GM23338 (cell line): ENCODE measurements at regions not wholly inside any gene's neighbourhood (a gene's known extent, or its start where the extent isn't known, plus 50 kb on each side); places are given as distances from the start of the nearest gene placed in this dataset.

Experiments
- CREB1 ChIP-seq: fragments of 250-450 bp; sonication (Bioruptor Pico); IDR thresholded peaks from 2 replicates; pipeline ENCODE4 v1.5.0; 2020; ENCODE audit warnings: low read depth, mild to moderate bottlenecking, moderate library complexity
- EZH2 ChIP-seq: fragments of 200-600 bp; sonication (generic); IDR thresholded peaks from one replicate; pipeline ENCODE4 v1.8.0; 2017; ENCODE audit warnings: antibody characterized with exemption, mild to moderate bottlenecking, low read depth; ENCODE audit not compliant: unreplicated experiment
- EZH2phosphoT487 ChIP-seq: fragments of 200-600 bp; sonication (generic); IDR thresholded peaks from one replicate; pipeline ENCODE4 v1.8.1; 2018; ENCODE audit warnings: antibody characterized with exemption; ENCODE audit not compliant: unreplicated experiment
- POLR2AphosphoS5 ChIP-seq: IDR thresholded peaks from 2 replicates; pipeline ENCODE4 v1.6.1; 2016; ENCODE audit warnings: antibody characterized with exemption, low read depth
- TF ChIP-seq, protein P1 (sequence below), 2 experiments: fragments of 200-600 bp in 1 of 2; sonication (generic) in 1 of 2; conservative IDR thresholded peaks; 2 replicates each; pipeline versions ENCODE4 v1.5.1 to v1.6.1; 2016 to 2017; ENCODE audit warnings: antibody characterized with exemption in 2 of 2, low read depth in 2 of 2, mild to moderate bottlenecking in 2 of 2, moderate library complexity in 1 of 2
- TF ChIP-seq, protein P2 (sequence below): IDR thresholded peaks from one replicate; pipeline ENCODE4 v1.6.1; 2018; ENCODE audit warnings: antibody characterized with exemption; ENCODE audit not compliant: unreplicated experiment
- TF ChIP-seq, protein P3 (sequence below): IDR thresholded peaks from 2 replicates; pipeline ENCODE4 v1.6.1; 2016; ENCODE audit warnings: antibody characterized with exemption

DNA sequence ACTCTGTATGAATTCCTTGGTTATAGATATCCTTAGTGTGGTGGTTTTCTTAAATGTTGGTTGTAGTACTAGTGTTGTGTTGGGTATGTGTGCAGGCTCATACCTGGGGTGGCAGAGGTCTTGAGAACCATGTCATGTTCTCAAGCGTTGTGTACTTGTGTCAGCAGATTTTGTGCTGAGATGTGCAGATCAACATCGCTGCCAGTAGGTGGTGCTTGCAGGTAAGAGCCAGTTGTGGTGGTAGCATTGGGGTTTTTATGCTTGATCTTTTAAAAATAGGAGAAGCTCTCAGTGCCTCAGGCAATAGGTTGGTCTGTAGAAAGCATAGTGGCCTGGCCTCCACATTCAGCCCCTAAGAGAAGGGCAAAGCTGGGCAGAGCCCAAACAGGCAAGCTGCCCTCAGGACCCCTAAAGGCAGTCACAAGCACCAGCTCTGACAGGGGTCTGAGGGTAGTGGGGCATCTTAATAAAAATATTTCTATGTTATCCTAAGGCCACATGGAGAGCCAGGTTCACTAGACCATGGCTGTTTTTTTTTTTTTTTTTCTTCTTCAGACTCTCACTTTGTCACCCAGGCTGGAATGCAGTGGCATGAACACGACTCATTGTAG is 164.0 kb downstream of the IL20RB start:
- TF ChIP-seq, protein P1, sequence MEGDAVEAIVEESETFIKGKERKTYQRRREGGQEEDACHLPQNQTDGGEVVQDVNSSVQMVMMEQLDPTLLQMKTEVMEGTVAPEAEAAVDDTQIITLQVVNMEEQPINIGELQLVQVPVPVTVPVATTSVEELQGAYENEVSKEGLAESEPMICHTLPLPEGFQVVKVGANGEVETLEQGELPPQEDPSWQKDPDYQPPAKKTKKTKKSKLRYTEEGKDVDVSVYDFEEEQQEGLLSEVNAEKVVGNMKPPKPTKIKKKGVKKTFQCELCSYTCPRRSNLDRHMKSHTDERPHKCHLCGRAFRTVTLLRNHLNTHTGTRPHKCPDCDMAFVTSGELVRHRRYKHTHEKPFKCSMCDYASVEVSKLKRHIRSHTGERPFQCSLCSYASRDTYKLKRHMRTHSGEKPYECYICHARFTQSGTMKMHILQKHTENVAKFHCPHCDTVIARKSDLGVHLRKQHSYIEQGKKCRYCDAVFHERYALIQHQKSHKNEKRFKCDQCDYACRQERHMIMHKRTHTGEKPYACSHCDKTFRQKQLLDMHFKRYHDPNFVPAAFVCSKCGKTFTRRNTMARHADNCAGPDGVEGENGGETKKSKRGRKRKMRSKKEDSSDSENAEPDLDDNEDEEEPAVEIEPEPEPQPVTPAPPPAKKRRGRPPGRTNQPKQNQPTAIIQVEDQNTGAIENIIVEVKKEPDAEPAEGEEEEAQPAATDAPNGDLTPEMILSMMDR (conservative IDR thresholded peaks at IDR 0.05; ENCODE audit: low read depth in 2 of 2): peak; percentile 82 to 90
- TF ChIP-seq POLR2AphosphoS5: no peak
- no peak for TF ChIP-seq EZH2
- no peak for TF ChIP-seq EZH2phosphoT487
- TF ChIP-seq, protein P2, sequence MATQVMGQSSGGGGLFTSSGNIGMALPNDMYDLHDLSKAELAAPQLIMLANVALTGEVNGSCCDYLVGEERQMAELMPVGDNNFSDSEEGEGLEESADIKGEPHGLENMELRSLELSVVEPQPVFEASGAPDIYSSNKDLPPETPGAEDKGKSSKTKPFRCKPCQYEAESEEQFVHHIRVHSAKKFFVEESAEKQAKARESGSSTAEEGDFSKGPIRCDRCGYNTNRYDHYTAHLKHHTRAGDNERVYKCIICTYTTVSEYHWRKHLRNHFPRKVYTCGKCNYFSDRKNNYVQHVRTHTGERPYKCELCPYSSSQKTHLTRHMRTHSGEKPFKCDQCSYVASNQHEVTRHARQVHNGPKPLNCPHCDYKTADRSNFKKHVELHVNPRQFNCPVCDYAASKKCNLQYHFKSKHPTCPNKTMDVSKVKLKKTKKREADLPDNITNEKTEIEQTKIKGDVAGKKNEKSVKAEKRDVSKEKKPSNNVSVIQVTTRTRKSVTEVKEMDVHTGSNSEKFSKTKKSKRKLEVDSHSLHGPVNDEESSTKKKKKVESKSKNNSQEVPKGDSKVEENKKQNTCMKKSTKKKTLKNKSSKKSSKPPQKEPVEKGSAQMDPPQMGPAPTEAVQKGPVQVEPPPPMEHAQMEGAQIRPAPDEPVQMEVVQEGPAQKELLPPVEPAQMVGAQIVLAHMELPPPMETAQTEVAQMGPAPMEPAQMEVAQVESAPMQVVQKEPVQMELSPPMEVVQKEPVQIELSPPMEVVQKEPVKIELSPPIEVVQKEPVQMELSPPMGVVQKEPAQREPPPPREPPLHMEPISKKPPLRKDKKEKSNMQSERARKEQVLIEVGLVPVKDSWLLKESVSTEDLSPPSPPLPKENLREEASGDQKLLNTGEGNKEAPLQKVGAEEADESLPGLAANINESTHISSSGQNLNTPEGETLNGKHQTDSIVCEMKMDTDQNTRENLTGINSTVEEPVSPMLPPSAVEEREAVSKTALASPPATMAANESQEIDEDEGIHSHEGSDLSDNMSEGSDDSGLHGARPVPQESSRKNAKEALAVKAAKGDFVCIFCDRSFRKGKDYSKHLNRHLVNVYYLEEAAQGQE: no peak
- no peak for TF ChIP-seq CREB1 (CRISPR knock-in tag)
- TF ChIP-seq, protein P3, sequence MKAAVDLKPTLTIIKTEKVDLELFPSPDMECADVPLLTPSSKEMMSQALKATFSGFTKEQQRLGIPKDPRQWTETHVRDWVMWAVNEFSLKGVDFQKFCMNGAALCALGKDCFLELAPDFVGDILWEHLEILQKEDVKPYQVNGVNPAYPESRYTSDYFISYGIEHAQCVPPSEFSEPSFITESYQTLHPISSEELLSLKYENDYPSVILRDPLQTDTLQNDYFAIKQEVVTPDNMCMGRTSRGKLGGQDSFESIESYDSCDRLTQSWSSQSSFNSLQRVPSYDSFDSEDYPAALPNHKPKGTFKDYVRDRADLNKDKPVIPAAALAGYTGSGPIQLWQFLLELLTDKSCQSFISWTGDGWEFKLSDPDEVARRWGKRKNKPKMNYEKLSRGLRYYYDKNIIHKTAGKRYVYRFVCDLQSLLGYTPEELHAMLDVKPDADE: no peak
